ENCODE measurements at regions not wholly inside any gene's neighbourhood (a gene's known extent, or its start where the extent isn't known, plus 50 kb on each side); places are given as distances from the start of the nearest gene placed in this dataset.

- TF ChIP-seq CTCF (IDR thresholded peaks at IDR 0.05) = no peak
- TF ChIP-seq ZFX (IDR thresholded peaks at IDR 0.05; ENCODE audit: borderline replicate concordance) = no peak
Observed at GRCh38 chr12:47549258-47549657, 156.6 kb downstream of the RPAP3 start.
